ENCODE measurements at regions not wholly inside any gene's neighbourhood (a gene's known extent, or its start where the extent isn't known, plus 50 kb on each side); places are given as distances from the start of the nearest gene placed in this dataset.

DNA sequence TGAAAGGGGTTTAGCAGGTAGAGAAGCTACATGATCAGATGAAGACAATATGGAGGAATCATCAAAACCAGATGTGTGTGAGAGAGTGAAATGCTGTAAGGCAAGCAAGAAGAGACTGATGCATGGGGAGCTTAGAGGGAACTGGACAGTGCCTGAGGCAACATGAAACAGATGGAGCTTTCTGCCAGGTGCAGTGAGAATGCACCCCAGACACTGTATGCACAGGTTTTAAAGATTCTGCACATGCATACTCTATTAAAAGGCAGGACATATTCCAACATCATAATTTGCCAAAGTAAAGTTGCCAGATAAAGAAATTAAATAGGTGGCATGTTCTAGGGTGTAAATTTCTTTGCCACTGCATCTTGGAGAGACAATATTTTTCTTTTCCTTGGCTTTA, 200.1 kb downstream of the AMY1C start:
- Histone ChIP-seq H4K20me1 (ENCODE audit: insufficient read depth, poor library complexity, severe bottlenecking) (no peaks in the 10 kb centered on the region), H3K79me2 (no peaks in the 10 kb centered on the region), H3K27ac (no peak overlapping the region), H3K4me1 (ENCODE audit: insufficient read depth) (no peaks in the 10 kb centered on the region), H3K27me3 (no peaks in the 10 kb centered on the region), H3K36me3 (replicated peaks; ENCODE audit: insufficient read depth, low read depth) (no peaks in the 10 kb centered on the region), H3K9me2 (replicated peaks; ENCODE audit: insufficient read depth) (no peaks in the 10 kb centered on the region), H2AFZ (no peak overlapping the region), H3K4me2 (no peak overlapping the region), H3K4me3 (no peak overlapping the region), H3K9me3 (ENCODE audit: low read depth) (no peaks in the 10 kb centered on the region)
- TF ChIP-seq EZH2 (IDR thresholded peaks at IDR 0.05; ENCODE audit: borderline replicate concordance) (no peak), CTCF (IDR thresholded peaks at IDR 0.05; ENCODE audit: poor library complexity) (no peak), EZH2phosphoT487 (IDR thresholded peaks at IDR 0.05; ENCODE audit: low read depth, severe bottlenecking, unreplicated experiment) (no peak)
- no peak for DNase-seq (ENCODE audit: low spot score)

DNA sequence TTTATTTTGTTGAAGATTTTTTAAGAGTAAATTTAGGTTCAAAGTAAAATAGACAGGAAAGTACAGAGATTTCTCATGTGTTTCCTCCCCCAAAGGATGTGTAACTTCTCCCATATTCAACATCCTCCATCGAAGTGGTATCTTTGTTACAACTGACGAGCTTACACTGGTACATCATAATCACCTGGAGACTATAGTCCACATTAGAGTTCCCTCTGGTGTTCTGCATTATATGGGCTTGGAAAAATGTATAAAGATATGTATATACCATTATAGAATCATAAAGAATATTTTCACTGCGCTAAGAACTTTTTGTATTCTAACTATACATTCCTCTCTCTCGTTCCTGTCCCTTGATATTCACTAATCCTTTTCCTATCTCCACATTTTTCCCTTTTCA, 203.7 kb downstream of the AMY1C start:
- no peak overlapping the region for H2AFZ ChIP-seq
- WGBS (ENCODE audit: low lambda C conversion rate, missing lambda C conversion rate), result 80% methylated on average over 4 of the region's 4 CpGs
- H3K9me2 ChIP-seq (replicated peaks; ENCODE audit: insufficient read depth), result no peaks in the 10 kb centered on the region
- no peaks in the 10 kb centered on the region for H3K27me3 ChIP-seq
- H3K4me2 ChIP-seq, result no peak overlapping the region
- no peaks in the 10 kb centered on the region for H3K79me2 ChIP-seq
- DNase-seq (ENCODE audit: low spot score), result no peak
- no peaks in the 10 kb centered on the region for H3K36me3 ChIP-seq (replicated peaks; ENCODE audit: insufficient read depth, low read depth)
- no peaks in the 10 kb centered on the region for H3K9me3 ChIP-seq (ENCODE audit: low read depth)
- TF ChIP-seq EZH2phosphoT487 (IDR thresholded peaks at IDR 0.05; ENCODE audit: low read depth, severe bottlenecking, unreplicated experiment) (no peak), EZH2 (IDR thresholded peaks at IDR 0.05; ENCODE audit: borderline replicate concordance) (no peak), CTCF (IDR thresholded peaks at IDR 0.05; ENCODE audit: poor library complexity) (no peak)
- no peaks in the 10 kb centered on the region for H4K20me1 ChIP-seq (ENCODE audit: insufficient read depth, poor library complexity, severe bottlenecking)
- no peak overlapping the region for H3K27ac ChIP-seq
- no peak overlapping the region for H3K4me3 ChIP-seq
- no peaks in the 10 kb centered on the region for H3K4me1 ChIP-seq (ENCODE audit: insufficient read depth)

DNA sequence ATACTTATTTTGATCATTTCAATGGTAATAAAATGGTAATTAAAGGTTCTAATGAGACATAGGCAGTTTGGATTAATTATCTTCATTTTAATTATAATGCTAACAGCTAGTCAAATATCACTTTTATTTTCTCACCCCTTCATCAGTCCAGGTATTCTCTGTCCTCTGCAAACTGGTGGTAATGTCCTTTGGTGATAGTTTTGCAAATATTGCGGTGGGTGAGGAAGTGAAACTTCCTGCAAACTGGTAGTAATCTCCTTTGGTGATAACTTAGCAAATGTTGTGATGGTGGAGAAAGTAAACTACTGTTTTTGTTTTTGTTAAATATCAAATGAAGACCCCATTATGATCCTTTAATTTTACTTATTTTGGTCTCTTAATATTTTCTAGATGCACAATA, 209.0 kb downstream of the AMY1C start:
- no peak overlapping the region for H3K27ac ChIP-seq
- H3K4me2 ChIP-seq, result no peak overlapping the region
- no peak for DNase-seq (ENCODE audit: low spot score)
- H3K9me2 ChIP-seq (replicated peaks; ENCODE audit: insufficient read depth), result no peaks in the 10 kb centered on the region
- no peaks in the 10 kb centered on the region for H3K4me1 ChIP-seq (ENCODE audit: insufficient read depth)
- H3K36me3 ChIP-seq (replicated peaks; ENCODE audit: insufficient read depth, low read depth), result no peaks in the 10 kb centered on the region
- H3K79me2 ChIP-seq, result no peaks in the 10 kb centered on the region
- 76% methylated on average over 1 of the region's 1 CpG for WGBS (ENCODE audit: low lambda C conversion rate, missing lambda C conversion rate)
- no peak for TF ChIP-seq EZH2phosphoT487 (IDR thresholded peaks at IDR 0.05; ENCODE audit: low read depth, severe bottlenecking, unreplicated experiment)
- H4K20me1 ChIP-seq (ENCODE audit: insufficient read depth, poor library complexity, severe bottlenecking), result no peaks in the 10 kb centered on the region
- H3K4me3 ChIP-seq, result no peak overlapping the region
- H2AFZ ChIP-seq, result no peak overlapping the region
- H3K27me3 ChIP-seq, result no peaks in the 10 kb centered on the region
- H3K9me3 ChIP-seq (ENCODE audit: low read depth), result no peaks in the 10 kb centered on the region

DNA sequence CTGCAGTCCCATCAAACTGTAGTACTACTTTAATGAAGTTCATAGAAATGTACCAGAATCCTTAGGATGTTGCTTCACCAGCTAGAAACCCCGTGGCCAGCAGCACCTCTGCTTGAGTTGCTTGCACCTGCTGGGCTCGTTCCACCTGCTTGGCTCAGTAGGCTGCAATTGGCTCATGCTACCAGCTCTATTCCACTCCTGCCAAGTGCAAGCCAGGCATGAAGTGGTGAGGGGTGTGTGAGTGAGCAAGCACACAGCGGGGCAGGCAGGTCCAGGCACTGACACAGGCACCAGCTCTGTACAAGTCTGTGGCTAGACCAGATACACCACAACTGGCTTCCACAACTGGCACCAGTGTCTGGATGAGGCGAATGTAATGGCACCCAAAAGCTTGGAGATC, 209.9 kb downstream of the AMY1C start:
- TF ChIP-seq CTCF (IDR thresholded peaks at IDR 0.05; ENCODE audit: poor library complexity) (no peak), EZH2phosphoT487 (IDR thresholded peaks at IDR 0.05; ENCODE audit: low read depth, severe bottlenecking, unreplicated experiment) (no peak), EZH2 (IDR thresholded peaks at IDR 0.05; ENCODE audit: borderline replicate concordance) (no peak)
- Histone ChIP-seq H3K4me2 (no peak overlapping the region), H3K79me2 (no peaks in the 10 kb centered on the region), H3K4me3 (no peak overlapping the region), H3K36me3 (replicated peaks; ENCODE audit: insufficient read depth, low read depth) (no peaks in the 10 kb centered on the region), H3K27ac (no peak overlapping the region), H2AFZ (no peak overlapping the region), H3K4me1 (ENCODE audit: insufficient read depth) (no peaks in the 10 kb centered on the region), H4K20me1 (ENCODE audit: insufficient read depth, poor library complexity, severe bottlenecking) (no peaks in the 10 kb centered on the region), H3K27me3 (no peaks in the 10 kb centered on the region), H3K9me3 (ENCODE audit: low read depth) (no peaks in the 10 kb centered on the region), H3K9me2 (replicated peaks; ENCODE audit: insufficient read depth) (no peaks in the 10 kb centered on the region)
- WGBS (ENCODE audit: low lambda C conversion rate, missing lambda C conversion rate), result 79% methylated on average over 4 of the region's 4 CpGs
- no peak for DNase-seq (ENCODE audit: low spot score)
